ENCODE measurements at regions not wholly inside any gene's neighbourhood (a gene's known extent, or its start where the extent isn't known, plus 50 kb on each side); places are given as distances from the start of the nearest gene placed in this dataset.

- Mint-ChIP-seq H3K27me3 (ENCODE audit: low read depth) (no peaks in the 10 kb centered on the region), H3K4me3 (ENCODE audit: low read depth) (no peak overlapping the region), H3K36me3 (ENCODE audit: low read depth) (no peaks in the 10 kb centered on the region), H3K4me1 (ENCODE audit: low read depth) (no peaks in the 10 kb centered on the region), H3K9me3 (no peaks in the 10 kb centered on the region), H3K27ac (no peak overlapping the region)
- no peak for DNase-seq (ENCODE audit: low spot score)
- intact Hi-C loops (cut with micrococcal nuclease): no loop called here
Observed at GRCh38 chr20:48262466-48262865, 477.2 kb upstream of the SULF2 start.

- Mint-ChIP-seq H3K27me3 (ENCODE audit: low read depth) (no peaks in the 10 kb centered on the region), H3K4me1 (ENCODE audit: low read depth) (no peaks in the 10 kb centered on the region), H3K4me3 (ENCODE audit: low read depth) (no peak overlapping the region), H3K27ac (no peak overlapping the region), H3K9me3 (no peaks in the 10 kb centered on the region), H3K36me3 (ENCODE audit: low read depth) (no peaks in the 10 kb centered on the region)
- intact Hi-C loops (cut with micrococcal nuclease): no loop called here
- DNase-seq (ENCODE audit: low spot score): no peak
Observed at GRCh38 chr20:48261398-48261910, 476.2 kb upstream of the SULF2 start.

- intact Hi-C loops (cut with micrococcal nuclease): no loop called here
- DNase-seq (ENCODE audit: low spot score): no peak
- H3K27ac Mint-ChIP-seq: no peak overlapping the region
- no peak overlapping the region for H3K4me3 Mint-ChIP-seq (ENCODE audit: low read depth)
- no peaks in the 10 kb centered on the region for H3K9me3 Mint-ChIP-seq
- no peaks in the 10 kb centered on the region for H3K4me1 Mint-ChIP-seq (ENCODE audit: low read depth)
- no peaks in the 10 kb centered on the region for H3K36me3 Mint-ChIP-seq (ENCODE audit: low read depth)
- no peaks in the 10 kb centered on the region for H3K27me3 Mint-ChIP-seq (ENCODE audit: low read depth)
Observed at GRCh38 chr20:48260129-48260756, 475.0 kb upstream of the SULF2 start.

- Mint-ChIP-seq H3K9me3 (no peaks in the 10 kb centered on the region), H3K27me3 (ENCODE audit: low read depth) (peaks cover 4% of the 10 kb centered on the region), H3K27ac (no peak overlapping the region), H3K4me3 (ENCODE audit: low read depth) (no peak overlapping the region), H3K4me1 (ENCODE audit: low read depth) (no peaks in the 10 kb centered on the region), H3K36me3 (ENCODE audit: low read depth) (no peaks in the 10 kb centered on the region)
- no peak for DNase-seq (ENCODE audit: low spot score)
- intact Hi-C loops (cut with micrococcal nuclease): no loop called here
Observed at GRCh38 chr20:48259456-48259855, 474.2 kb upstream of the SULF2 start.

- no peak overlapping the region for H3K4me3 Mint-ChIP-seq (ENCODE audit: low read depth)
- H3K4me1 Mint-ChIP-seq (ENCODE audit: low read depth): no peaks in the 10 kb centered on the region
- no peak for DNase-seq (ENCODE audit: low spot score)
- H3K27ac Mint-ChIP-seq: no peak overlapping the region
- intact Hi-C loops (cut with micrococcal nuclease): no loop called here
- peaks cover 6% of the 10 kb centered on the region for H3K27me3 Mint-ChIP-seq (ENCODE audit: low read depth)
- no peaks in the 10 kb centered on the region for H3K36me3 Mint-ChIP-seq (ENCODE audit: low read depth)
- H3K9me3 Mint-ChIP-seq: no peaks in the 10 kb centered on the region
Observed at GRCh38 chr20:48257833-48258232, 472.6 kb upstream of the SULF2 start.

- Mint-ChIP-seq H3K4me1 (ENCODE audit: low read depth) (no peaks in the 10 kb centered on the region), H3K4me3 (ENCODE audit: low read depth) (no peak overlapping the region), H3K9me3 (no peaks in the 10 kb centered on the region), H3K36me3 (ENCODE audit: low read depth) (no peaks in the 10 kb centered on the region), H3K27ac (no peak overlapping the region), H3K27me3 (ENCODE audit: low read depth) (no peaks in the 10 kb centered on the region)
- no peak for DNase-seq (ENCODE audit: low spot score)
- intact Hi-C loops (cut with micrococcal nuclease): no loop called here
Observed at GRCh38 chr20:48247961-48248360, 462.7 kb upstream of the SULF2 start.

GRCh38 chr20:48246061-48246790, 460.9 kb upstream of the SULF2 start:
- intact Hi-C loops (cut with micrococcal nuclease): no loop called here
- Mint-ChIP-seq H3K9me3 (no peaks in the 10 kb centered on the region), H3K4me3 (ENCODE audit: low read depth) (no peak overlapping the region), H3K36me3 (ENCODE audit: low read depth) (no peaks in the 10 kb centered on the region), H3K27ac (no peak overlapping the region), H3K27me3 (ENCODE audit: low read depth) (no peaks in the 10 kb centered on the region), H3K4me1 (ENCODE audit: low read depth) (no peaks in the 10 kb centered on the region)
- no peak for DNase-seq (ENCODE audit: low spot score)

GRCh38 chr20:48242623-48243022, 457.3 kb upstream of the SULF2 start:
- no peaks in the 10 kb centered on the region for H3K9me3 Mint-ChIP-seq
- no peaks in the 10 kb centered on the region for H3K27me3 Mint-ChIP-seq (ENCODE audit: low read depth)
- no peak overlapping the region for H3K4me3 Mint-ChIP-seq (ENCODE audit: low read depth)
- H3K27ac Mint-ChIP-seq: no peak overlapping the region
- no peak for DNase-seq (ENCODE audit: low spot score)
- intact Hi-C loops (cut with micrococcal nuclease): no loop called here
- H3K4me1 Mint-ChIP-seq (ENCODE audit: low read depth): no peaks in the 10 kb centered on the region
- H3K36me3 Mint-ChIP-seq (ENCODE audit: low read depth): no peaks in the 10 kb centered on the region

GRCh38 chr20:48241482-48241881, 456.2 kb upstream of the SULF2 start:
- H3K4me1 Mint-ChIP-seq (ENCODE audit: low read depth): no peaks in the 10 kb centered on the region
- H3K36me3 Mint-ChIP-seq (ENCODE audit: low read depth): no peaks in the 10 kb centered on the region
- no peak for DNase-seq (ENCODE audit: low spot score)
- H3K9me3 Mint-ChIP-seq: no peaks in the 10 kb centered on the region
- intact Hi-C loops (cut with micrococcal nuclease): no loop called here
- no peak overlapping the region for H3K27ac Mint-ChIP-seq
- H3K27me3 Mint-ChIP-seq (ENCODE audit: low read depth): no peaks in the 10 kb centered on the region
- no peak overlapping the region for H3K4me3 Mint-ChIP-seq (ENCODE audit: low read depth)

GRCh38 chr20:48238781-48239180, 453.5 kb upstream of the SULF2 start:
- no peaks in the 10 kb centered on the region for H3K4me1 Mint-ChIP-seq (ENCODE audit: low read depth)
- H3K36me3 Mint-ChIP-seq (ENCODE audit: low read depth): no peaks in the 10 kb centered on the region
- no peaks in the 10 kb centered on the region for H3K9me3 Mint-ChIP-seq
- DNase-seq (ENCODE audit: low spot score): no peak
- intact Hi-C loops (cut with micrococcal nuclease): no loop called here
- no peaks in the 10 kb centered on the region for H3K27me3 Mint-ChIP-seq (ENCODE audit: low read depth)
- H3K27ac Mint-ChIP-seq: no peak overlapping the region
- no peak overlapping the region for H3K4me3 Mint-ChIP-seq (ENCODE audit: low read depth)

- intact Hi-C loops (cut with micrococcal nuclease): no loop called here
- DNase-seq (ENCODE audit: low spot score): no peak
- no peaks in the 10 kb centered on the region for H3K4me1 Mint-ChIP-seq (ENCODE audit: low read depth)
- H3K36me3 Mint-ChIP-seq (ENCODE audit: low read depth): no peaks in the 10 kb centered on the region
- no peaks in the 10 kb centered on the region for H3K27me3 Mint-ChIP-seq (ENCODE audit: low read depth)
- no peak overlapping the region for H3K27ac Mint-ChIP-seq
- no peak overlapping the region for H3K4me3 Mint-ChIP-seq (ENCODE audit: low read depth)
- H3K9me3 Mint-ChIP-seq: no peaks in the 10 kb centered on the region
Observed at GRCh38 chr20:48238326-48238725, 453.0 kb upstream of the SULF2 start.

GRCh38 chr20:48236000-48236970, 451.0 kb upstream of the SULF2 start:
- DNase-seq (ENCODE audit: low spot score): no peak

GRCh38 chr20:48234951-48235350, 449.7 kb upstream of the SULF2 start:
- no peak overlapping the region for H3K27ac Mint-ChIP-seq
- no peaks in the 10 kb centered on the region for H3K27me3 Mint-ChIP-seq (ENCODE audit: low read depth)
- H3K36me3 Mint-ChIP-seq (ENCODE audit: low read depth): no peaks in the 10 kb centered on the region
- H3K9me3 Mint-ChIP-seq: peaks cover 10% of the 10 kb centered on the region
- no peak for DNase-seq (ENCODE audit: low spot score)
- peaks cover 3% of the 10 kb centered on the region for H3K4me1 Mint-ChIP-seq (ENCODE audit: low read depth)
- no peak overlapping the region for H3K4me3 Mint-ChIP-seq (ENCODE audit: low read depth)
- intact Hi-C loops (cut with micrococcal nuclease): no loop called here

More at GRCh38 chr20:48236000-48236970, 451.0 kb upstream of the SULF2 start:
- Mint-ChIP-seq H3K36me3 (ENCODE audit: low read depth) (no peaks in the 10 kb centered on the region), H3K4me1 (ENCODE audit: low read depth) (peaks cover 3% of the 10 kb centered on the region), H3K27me3 (ENCODE audit: low read depth) (no peaks in the 10 kb centered on the region), H3K27ac (no peak overlapping the region), H3K4me3 (ENCODE audit: low read depth) (no peak overlapping the region), H3K9me3 (peaks cover 10% of the 10 kb centered on the region)
- intact Hi-C loops (cut with micrococcal nuclease): no loop called here
